Ureter (tissue), 1 donor: ENCODE measurements at regions not wholly inside any gene's neighbourhood (a gene's known extent, or its start where the extent isn't known, plus 50 kb on each side); places are given as distances from the start of the nearest gene placed in this dataset.
"Not testable (repeated sequence)": the region's sequence is repeated elsewhere in the genome, so short reads cannot be mapped to it uniquely, and the experiment has no call there.

Source experiments
- DNase-seq: peaks from one replicate; pipeline ENCODE4 v3.0.0-alpha.2; 2020; ENCODE audit warnings: low spot score
- donor health status: DM: yes; HTN: yes; CAD: no.

DNA sequence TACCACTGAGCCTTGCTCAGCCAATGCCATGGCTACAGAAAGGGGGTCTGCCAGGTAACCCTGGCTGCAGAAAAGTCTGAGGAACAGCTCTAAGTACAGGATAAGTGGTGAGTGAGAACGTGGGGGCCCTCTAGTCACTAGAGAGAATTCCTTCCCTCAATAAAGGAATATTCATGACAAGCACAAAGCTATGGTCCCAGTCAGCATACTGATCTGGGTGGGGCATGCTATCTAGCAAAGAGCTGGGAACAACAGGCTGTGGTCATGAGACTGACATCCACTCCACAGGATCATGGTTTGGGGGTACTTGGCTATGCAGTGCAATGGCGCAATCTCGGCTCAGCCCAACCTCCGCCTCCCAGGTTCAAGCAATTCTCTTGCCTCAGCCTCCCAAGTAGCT lies 140.4 kb downstream of the MTHFS start:
- no peak for DNase-seq

DNA sequence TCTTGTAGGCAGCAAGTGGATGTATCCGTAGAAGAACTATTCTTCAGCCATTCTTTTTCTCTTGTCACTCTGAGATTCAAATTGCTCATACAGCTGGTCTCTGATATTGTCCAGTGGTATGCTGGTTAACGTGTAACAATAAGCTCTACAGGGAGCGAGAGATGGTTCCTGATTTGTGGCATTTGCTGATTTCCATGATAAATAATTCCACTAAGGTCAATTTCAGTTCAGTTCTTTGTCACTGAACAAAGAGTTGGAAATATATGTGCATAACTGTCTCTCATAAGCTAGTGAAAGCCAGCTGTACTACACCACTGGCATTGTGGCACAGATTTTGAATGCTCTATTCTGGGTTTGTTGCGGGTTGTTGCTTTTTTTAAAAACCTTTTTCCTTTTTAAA lies 131.7 kb downstream of the MTHFS start:
- no peak for DNase-seq

DNA sequence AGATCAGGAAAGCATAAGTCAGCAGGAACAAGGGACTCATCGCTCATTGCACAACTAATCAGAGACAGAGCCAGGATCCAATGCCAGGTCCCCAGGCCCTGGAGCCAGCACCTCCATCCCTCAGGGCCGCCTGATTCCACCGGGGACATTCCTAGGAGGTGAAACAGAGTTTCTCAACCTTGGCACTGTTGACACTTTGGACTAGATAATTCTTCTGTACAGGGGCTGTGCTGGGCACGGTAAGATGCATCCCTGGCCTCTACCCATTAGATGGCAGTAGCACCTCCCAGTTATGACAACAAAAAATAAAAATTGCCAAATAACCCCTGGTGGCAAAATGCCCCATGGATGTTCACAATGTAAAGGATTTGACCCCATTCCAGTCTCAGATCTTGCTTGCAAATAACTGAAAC lies 127.7 kb downstream of the MTHFS start:
- no peak for DNase-seq

DNA sequence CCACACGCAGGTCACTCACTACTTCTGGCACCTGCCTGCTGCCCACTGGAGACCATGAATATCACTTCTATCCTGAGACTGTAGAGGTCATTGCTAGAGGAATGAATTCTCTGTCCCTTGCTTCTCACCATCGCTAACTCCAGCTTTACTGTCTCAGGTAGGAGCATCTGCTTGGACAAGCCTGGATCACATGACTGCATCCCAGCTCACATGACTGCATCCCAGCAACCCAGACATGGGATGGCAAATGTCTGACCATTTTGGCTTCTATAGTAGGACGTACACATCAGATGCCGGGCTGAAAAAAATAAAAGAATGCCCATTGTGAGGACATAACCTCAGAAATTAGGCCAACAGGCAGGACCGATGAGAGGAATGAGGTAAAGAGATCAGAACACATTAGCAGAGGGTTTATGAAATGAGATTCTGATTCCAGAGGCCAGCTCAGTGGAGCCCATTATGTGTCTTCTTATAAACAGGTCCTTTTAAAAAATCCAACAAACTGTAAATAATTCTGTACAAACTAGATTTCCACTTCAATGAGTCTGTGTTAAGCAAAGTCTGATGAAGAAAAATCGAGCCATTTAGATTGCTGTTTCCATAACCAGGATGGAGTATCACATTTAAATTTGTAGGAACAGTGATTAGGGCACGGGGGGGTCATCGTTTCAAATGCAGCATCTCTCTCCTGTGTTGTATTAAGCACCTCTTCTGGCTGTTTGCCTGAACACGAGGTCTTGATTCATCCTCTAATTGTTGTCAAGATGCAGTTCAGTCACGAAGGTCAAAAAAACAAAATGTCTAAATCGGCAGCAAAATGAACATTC lies 126.7 kb downstream of the MTHFS start:
- DNase-seq = no peak

DNA sequence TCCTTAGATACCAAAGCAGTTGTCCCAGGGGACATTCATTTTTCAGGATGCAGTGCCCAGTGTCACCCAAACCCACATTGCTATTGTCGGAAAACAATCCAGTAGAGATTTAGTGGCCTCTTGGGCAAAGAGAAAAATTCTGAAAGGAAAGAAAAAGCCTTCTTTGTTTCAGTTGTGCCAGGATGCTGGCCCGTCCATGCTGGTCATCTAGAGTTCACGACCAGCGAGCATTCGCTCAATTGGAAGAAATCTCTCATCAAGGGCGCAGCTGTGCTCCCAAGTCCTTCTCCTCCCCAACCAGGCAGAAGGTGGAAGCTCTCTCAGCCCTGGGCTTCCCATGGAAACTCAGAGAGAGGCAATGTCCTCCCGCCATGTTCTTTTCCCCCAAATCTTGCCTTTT lies 123.7 kb downstream of the MTHFS start:
- no peak for DNase-seq

DNA sequence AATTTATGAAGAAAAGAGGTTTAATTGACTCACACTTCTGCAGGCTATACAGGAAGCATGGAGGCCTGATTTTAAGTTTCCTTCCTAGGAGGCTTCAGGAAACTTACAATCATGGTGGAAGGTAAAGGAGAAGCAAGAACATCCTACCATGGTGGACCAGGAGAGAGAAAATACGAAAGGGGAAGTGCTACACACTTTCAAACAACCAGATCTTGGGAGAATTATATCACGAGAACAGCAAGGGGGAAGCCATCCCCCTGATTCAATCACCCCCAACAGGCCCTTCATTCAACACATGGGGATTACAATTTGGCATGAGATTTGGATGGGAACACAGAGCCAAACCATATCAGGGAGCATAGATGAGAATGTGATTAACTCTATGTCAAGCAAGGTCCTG lies 121.0 kb downstream of the MTHFS start:
- no peak for DNase-seq

DNA sequence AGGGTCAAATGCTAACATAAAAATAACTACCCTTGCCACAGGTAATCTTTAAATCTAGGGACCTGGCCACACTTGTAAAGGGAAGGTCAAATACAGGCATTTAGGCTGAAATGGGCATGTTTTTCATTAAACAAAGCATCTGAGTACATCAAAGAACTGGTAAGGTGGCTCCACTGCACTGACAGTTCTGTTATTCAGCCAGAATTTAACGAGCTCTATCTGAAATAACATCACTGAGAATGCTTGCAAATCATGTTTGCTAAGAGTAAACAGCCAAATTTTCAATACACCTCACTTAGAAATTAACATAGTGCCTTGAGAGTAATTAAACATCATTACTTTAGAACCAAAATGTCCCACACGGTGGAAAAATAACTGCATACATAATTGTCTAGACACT lies 118.9 kb downstream of the MTHFS start:
- no peak for DNase-seq

DNA sequence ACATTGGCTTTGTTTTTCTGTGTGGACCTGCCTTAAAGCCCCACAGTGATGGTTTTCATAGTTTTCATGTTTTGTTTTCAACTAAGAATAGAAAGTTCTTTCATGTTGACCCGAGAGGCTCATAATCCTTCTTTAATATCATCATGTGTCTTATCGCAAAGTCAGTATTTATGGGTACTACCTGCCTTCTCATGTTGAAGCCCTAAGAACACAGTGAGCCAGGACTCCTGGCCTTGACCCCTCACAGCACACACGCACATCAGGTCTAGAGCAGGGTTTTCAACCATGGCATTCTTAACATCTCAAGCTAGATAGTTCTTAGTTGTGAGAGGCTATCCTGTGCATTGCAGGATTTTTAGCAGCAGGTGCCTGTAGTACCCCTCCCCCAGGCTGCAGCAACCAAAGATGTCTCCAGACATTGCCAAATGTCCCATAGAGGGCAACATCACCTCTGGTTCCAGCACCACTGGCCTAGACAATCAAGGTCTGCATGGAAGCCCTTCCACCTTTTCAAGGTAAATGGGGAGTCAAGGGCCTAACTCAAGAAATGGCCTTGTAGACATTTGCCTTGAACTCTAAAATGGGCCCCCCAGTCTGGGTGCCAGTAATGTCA lies 118.3 kb downstream of the MTHFS start:
- no peak for DNase-seq

DNA sequence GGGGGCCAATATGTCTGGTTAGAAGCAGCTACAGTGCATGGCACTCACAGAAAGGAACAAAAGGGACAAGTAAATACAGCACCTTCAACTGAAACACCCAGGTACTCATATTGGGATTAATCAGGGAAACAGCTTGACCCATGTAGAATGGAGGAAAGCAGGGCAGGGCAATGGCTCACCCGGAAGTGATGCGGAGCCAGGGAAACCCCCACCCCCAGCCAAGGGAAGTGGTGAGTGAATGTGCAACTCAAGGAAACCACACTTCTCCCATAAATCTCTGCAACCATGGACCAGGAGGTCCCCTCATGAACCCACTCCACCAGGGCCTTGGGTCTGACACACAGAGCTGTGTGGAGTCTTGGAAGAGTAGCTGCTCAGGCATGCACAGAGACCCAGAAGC lies 117.1 kb downstream of the MTHFS start:
- no peak for DNase-seq

DNA sequence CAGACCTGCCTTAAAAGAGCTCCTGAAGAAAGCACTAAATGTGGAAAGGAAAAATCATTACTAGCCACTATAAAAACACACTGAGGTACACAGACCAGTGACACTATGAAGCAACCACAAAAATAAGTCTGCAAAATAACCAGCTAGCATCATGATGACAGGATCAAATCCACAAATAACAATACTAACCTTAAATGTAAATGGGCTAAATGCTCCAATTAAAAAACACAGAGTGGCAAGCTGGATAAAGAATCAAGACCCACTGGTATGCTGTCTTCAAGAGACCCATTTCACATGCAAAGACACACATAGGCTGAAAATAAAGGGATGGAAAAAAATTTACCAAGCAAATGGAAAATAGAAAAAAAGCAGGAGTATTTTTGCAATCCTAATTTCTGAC lies 114.5 kb downstream of the MTHFS start:
- not testable (repeated sequence) for DNase-seq
